Body of pancreas (tissue), 4 donors: ENCODE measurements at regions not wholly inside any gene's neighbourhood (a gene's known extent, or its start where the extent isn't known, plus 50 kb on each side); places are given as distances from the start of the nearest gene placed in this dataset.

Experiments
- POLR2A ChIP-seq, 3 donors: fragments of 450-650 bp; IDR thresholded peaks; one replicate each; pipeline ENCODE4 v1.6.1; 2016; ENCODE audit warnings: antibody characterized with exemption in 3 of 3, mild to moderate bottlenecking in 2 of 3
- TF ChIP-seq, protein P1 (sequence below), 7 experiments: fragments of 450-650 bp in 4 of 7; fragments of 200-600 bp in 3 of 7; sonication (generic) in 3 of 7; IDR thresholded peaks; one replicate each; pipeline ENCODE4 v1.5.1; 2016 to 2019; ENCODE audit warnings: antibody characterized with exemption in 7 of 7

DNA sequence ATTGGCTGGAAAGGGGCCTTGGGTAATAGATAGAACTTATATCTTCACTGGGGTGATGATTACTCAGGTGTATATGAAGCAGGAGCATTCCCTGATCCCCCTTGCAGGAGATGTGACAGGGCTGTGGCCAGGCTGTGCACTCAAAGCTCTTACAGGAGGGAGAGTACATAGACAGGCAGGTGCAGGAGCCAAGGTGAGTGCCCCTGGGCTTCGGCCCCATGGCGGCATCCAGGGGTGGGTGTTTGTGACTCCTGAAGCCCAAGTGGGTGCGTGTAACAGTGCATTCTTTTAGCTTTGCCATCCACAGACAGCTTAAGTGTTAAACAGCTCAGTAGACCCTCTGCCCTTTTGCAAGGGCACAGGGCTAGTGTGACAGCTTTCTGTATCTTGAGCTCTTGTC is 236.6 kb upstream of the GPR149 start:
- TF ChIP-seq, protein P1, sequence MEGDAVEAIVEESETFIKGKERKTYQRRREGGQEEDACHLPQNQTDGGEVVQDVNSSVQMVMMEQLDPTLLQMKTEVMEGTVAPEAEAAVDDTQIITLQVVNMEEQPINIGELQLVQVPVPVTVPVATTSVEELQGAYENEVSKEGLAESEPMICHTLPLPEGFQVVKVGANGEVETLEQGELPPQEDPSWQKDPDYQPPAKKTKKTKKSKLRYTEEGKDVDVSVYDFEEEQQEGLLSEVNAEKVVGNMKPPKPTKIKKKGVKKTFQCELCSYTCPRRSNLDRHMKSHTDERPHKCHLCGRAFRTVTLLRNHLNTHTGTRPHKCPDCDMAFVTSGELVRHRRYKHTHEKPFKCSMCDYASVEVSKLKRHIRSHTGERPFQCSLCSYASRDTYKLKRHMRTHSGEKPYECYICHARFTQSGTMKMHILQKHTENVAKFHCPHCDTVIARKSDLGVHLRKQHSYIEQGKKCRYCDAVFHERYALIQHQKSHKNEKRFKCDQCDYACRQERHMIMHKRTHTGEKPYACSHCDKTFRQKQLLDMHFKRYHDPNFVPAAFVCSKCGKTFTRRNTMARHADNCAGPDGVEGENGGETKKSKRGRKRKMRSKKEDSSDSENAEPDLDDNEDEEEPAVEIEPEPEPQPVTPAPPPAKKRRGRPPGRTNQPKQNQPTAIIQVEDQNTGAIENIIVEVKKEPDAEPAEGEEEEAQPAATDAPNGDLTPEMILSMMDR (IDR thresholded peaks at IDR 0.05), result no peak
- TF ChIP-seq POLR2A (IDR thresholded peaks at IDR 0.05), result no peak
